Neural cell (in vitro differentiated cells): ENCODE measurements at regions not wholly inside any gene's neighbourhood (a gene's known extent, or its start where the extent isn't known, plus 50 kb on each side); places are given as distances from the start of the nearest gene placed in this dataset.

Experiments
- H2AFZ ChIP-seq: fragments of 200-600, 300-800 bp; sonication (generic), shearing (Covaris generic); 2 replicates; pipeline ENCODE4 v1.6.0; 2014; ENCODE audit warnings: low read depth, mild to moderate bottlenecking, antibody characterized with exemption, low read length, moderate library complexity
- H3F3A ChIP-seq: fragments of 200-600 bp; shearing (Covaris generic); 2 replicates; pipeline ENCODE4 v1.6.1; 2016; ENCODE audit warnings: mild to moderate bottlenecking, moderate library complexity, mixed read lengths, antibody characterized with exemption, low read length; ENCODE audit not compliant: insufficient read depth, poor library complexity, severe bottlenecking
- H3K27ac ChIP-seq: fragments of 200-600, 300-800 bp; sonication (generic), shearing (Covaris generic); 2 replicates; pipeline ENCODE4 v1.5.1; 2014; ENCODE audit warnings: mild to moderate bottlenecking, low read length, moderate library complexity
- H3K27me3 ChIP-seq: fragments of 300-800, 200-600 bp; sonication (generic), shearing (Covaris generic); 2 replicates; pipeline ENCODE4 v1.6.0; 2014; ENCODE audit warnings: mild to moderate bottlenecking, low read depth, low read length, moderate library complexity; ENCODE audit not compliant: insufficient read depth
- H3K36me3 ChIP-seq: fragments of 300-800, 200-600 bp; sonication (generic), shearing (Covaris generic); 2 replicates; pipeline ENCODE4 v1.5.1; 2014; ENCODE audit warnings: mild to moderate bottlenecking, antibody characterized with exemption, low read length, moderate library complexity; ENCODE audit not compliant: insufficient read depth
- H3K4me2 ChIP-seq: fragments of 300-800, 200-600 bp; sonication (generic), shearing (Covaris generic); 2 replicates; pipeline ENCODE4 v1.6.0; 2014; ENCODE audit warnings: mild to moderate bottlenecking, low read length
- H3K4me3 ChIP-seq: fragments of 300-800, 200-600 bp; sonication (generic), shearing (Covaris generic); 2 replicates; pipeline ENCODE4 v1.5.1; 2014; ENCODE audit warnings: mild to moderate bottlenecking, low read length, moderate library complexity
- H3K79me2 ChIP-seq: fragments of 200-600 bp; shearing (Covaris generic); replicated peaks from 2 replicates; pipeline ENCODE4 v1.6.0; 2014; ENCODE audit warnings: mild to moderate bottlenecking, low read length, moderate library complexity; ENCODE audit not compliant: insufficient read depth
- H3K9ac ChIP-seq: fragments of 300-800, 200-600 bp; sonication (generic), shearing (Covaris generic); 2 replicates; pipeline ENCODE4 v1.6.1; 2016; ENCODE audit warnings: mild to moderate bottlenecking, low read length, mixed read lengths
- H3K9me2 ChIP-seq: fragments of 200-600 bp; shearing (Covaris generic); 2 replicates; pipeline ENCODE4 v1.6.1; 2016; ENCODE audit warnings: mild to moderate bottlenecking, low read length, mixed read lengths; ENCODE audit not compliant: insufficient read depth
- H3K9me3 ChIP-seq: fragments of 200-600, 300-800 bp; sonication (generic), shearing (Covaris generic); 2 replicates; pipeline ENCODE4 v1.6.1; 2016; ENCODE audit warnings: mild to moderate bottlenecking, mixed run types, low read length, moderate library complexity, mixed read lengths
- H4K20me1 ChIP-seq: fragments of 200-600 bp; shearing (Covaris generic); 2 replicates; pipeline ENCODE4 v1.6.1; 2016; ENCODE audit warnings: mild to moderate bottlenecking, mixed run types; ENCODE audit not compliant: insufficient read depth
- EP300 ChIP-seq: fragments of 450-650 bp; conservative IDR thresholded peaks from 2 replicates; pipeline ENCODE4 v1.6.1; 2014; ENCODE audit warnings: antibody characterized with exemption, mild to moderate bottlenecking, moderate library complexity; ENCODE audit not compliant: poor library complexity, severe bottlenecking
- EZH2 ChIP-seq: fragments of 200-600, 300-800 bp; shearing (Covaris generic), sonication (generic); IDR thresholded peaks from 2 replicates; pipeline ENCODE4 v1.6.1; 2014; ENCODE audit warnings: antibody characterized with exemption, low read length, borderline replicate concordance, mild to moderate bottlenecking; ENCODE audit not compliant: insufficient read depth, poor library complexity, severe bottlenecking
- MXI1 ChIP-seq: fragments of 450-650 bp; conservative IDR thresholded peaks from 2 replicates; pipeline ENCODE4 v1.6.1; 2014; ENCODE audit warnings: antibody characterized with exemption, mild to moderate bottlenecking; ENCODE audit not compliant: poor library complexity, severe bottlenecking
- POLR2AphosphoS5 ChIP-seq: IDR thresholded peaks from 2 replicates; pipeline ENCODE4 v1.6.1; 2012
- RAD21 ChIP-seq: fragments of 450-650 bp; conservative IDR thresholded peaks from 2 replicates; pipeline ENCODE4 v1.6.1; 2014; ENCODE audit warnings: antibody characterized with exemption, mild to moderate bottlenecking, moderate library complexity
- REST ChIP-seq: IDR thresholded peaks from 2 replicates; pipeline ENCODE4 v1.6.1; 2012; ENCODE audit warnings: borderline replicate concordance
- SMC3 ChIP-seq: fragments of 450-650 bp; conservative IDR thresholded peaks from 2 replicates; pipeline ENCODE4 v1.6.1; 2014; ENCODE audit warnings: antibody characterized with exemption, mild to moderate bottlenecking, moderate library complexity; ENCODE audit not compliant: poor library complexity
- TAF1 ChIP-seq: IDR thresholded peaks from 2 replicates; pipeline ENCODE4 v1.6.1; 2012; ENCODE audit warnings: low read depth
- TF ChIP-seq, protein P1 (sequence below): fragments of 450-650 bp; IDR thresholded peaks from 2 replicates; pipeline ENCODE4 v1.5.1; 2014; ENCODE audit warnings: antibody characterized with exemption, mild to moderate bottlenecking, moderate library complexity; ENCODE audit not compliant: poor library complexity, severe bottlenecking

- Histone ChIP-seq H3K4me2 (no peak overlapping the region), H3K27me3 (no peaks in the 10 kb centered on the region), H3K4me3 (no peak overlapping the region), H3K79me2 (no peaks in the 10 kb centered on the region), H3K9me3 (no peaks in the 10 kb centered on the region), H2AFZ (no peak overlapping the region), H3K27ac (no peak overlapping the region), H3F3A (no peaks in the 10 kb centered on the region), H3K9me2 (no peaks in the 10 kb centered on the region), H4K20me1 (no peaks in the 10 kb centered on the region), H3K36me3 (no peaks in the 10 kb centered on the region), H3K9ac (no peak overlapping the region)
- TF ChIP-seq SMC3 (no peak), MXI1 (no peak), TAF1 (no peak), EP300 (no peak)
Observed at GRCh38 chr18:59788791-59789106, 91.5 kb upstream of the CCBE1 start.

- Histone ChIP-seq H3K9ac (no peak overlapping the region), H3K79me2 (no peaks in the 10 kb centered on the region)
Observed at GRCh38 chr18:59787998-59788790, 91.0 kb upstream of the CCBE1 start.

More at GRCh38 chr18:59787998-59788790, 91.0 kb upstream of the CCBE1 start:
- no peaks in the 10 kb centered on the region for H3F3A ChIP-seq
- no peaks in the 10 kb centered on the region for H4K20me1 ChIP-seq
- no peaks in the 10 kb centered on the region for H3K27me3 ChIP-seq
- no peak overlapping the region for H3K27ac ChIP-seq
- H3K36me3 ChIP-seq, result no peaks in the 10 kb centered on the region
- H2AFZ ChIP-seq, result no peak overlapping the region
- H3K9me3 ChIP-seq, result no peaks in the 10 kb centered on the region
- H3K9me2 ChIP-seq, result no peaks in the 10 kb centered on the region
- no peak overlapping the region for H3K4me3 ChIP-seq
- no peak for TF ChIP-seq RAD21
- TF ChIP-seq MXI1, result no peak
- TF ChIP-seq, protein P1, sequence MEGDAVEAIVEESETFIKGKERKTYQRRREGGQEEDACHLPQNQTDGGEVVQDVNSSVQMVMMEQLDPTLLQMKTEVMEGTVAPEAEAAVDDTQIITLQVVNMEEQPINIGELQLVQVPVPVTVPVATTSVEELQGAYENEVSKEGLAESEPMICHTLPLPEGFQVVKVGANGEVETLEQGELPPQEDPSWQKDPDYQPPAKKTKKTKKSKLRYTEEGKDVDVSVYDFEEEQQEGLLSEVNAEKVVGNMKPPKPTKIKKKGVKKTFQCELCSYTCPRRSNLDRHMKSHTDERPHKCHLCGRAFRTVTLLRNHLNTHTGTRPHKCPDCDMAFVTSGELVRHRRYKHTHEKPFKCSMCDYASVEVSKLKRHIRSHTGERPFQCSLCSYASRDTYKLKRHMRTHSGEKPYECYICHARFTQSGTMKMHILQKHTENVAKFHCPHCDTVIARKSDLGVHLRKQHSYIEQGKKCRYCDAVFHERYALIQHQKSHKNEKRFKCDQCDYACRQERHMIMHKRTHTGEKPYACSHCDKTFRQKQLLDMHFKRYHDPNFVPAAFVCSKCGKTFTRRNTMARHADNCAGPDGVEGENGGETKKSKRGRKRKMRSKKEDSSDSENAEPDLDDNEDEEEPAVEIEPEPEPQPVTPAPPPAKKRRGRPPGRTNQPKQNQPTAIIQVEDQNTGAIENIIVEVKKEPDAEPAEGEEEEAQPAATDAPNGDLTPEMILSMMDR, result no peak
- TF ChIP-seq EZH2, result no peak
- no peak for TF ChIP-seq EP300
- no peak for TF ChIP-seq POLR2AphosphoS5
- TF ChIP-seq SMC3, result no peak
- no peak for TF ChIP-seq TAF1
- no peak for TF ChIP-seq REST
- no peak overlapping the region for H3K4me2 ChIP-seq
